Mucosa of gallbladder (tissue), 1 donor: ENCODE measurements at regions not wholly inside any gene's neighbourhood (a gene's known extent, or its start where the extent isn't known, plus 50 kb on each side); places are given as distances from the start of the nearest gene placed in this dataset.

ENCODE experiments used
- DNase-seq: peaks from one replicate; pipeline ENCODE4 v3.0.0-alpha.2; 2020; ENCODE audit warnings: low spot score
- donor health status: DM: no; HTN: no; CAD: no.

DNA sequence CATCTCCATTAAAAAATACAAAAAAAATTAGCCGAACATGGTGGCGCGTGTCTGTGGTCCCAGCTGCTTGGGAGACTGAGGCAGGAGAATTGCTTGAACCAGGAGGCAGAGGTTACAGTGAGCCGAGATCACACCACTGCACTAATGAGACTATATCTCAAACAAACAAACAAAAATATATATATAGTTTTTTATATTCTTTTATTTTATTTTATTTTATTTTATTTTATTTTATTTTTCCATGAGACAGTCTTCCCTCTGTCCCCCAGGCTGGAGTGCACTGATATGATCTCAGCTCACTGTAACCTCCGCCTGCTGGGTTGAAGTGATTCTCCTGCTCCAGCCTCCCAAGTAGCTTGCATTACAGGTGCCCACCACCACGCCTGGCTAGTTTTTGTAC, 79.5 kb downstream of the IRF2BPL start:
- DNase-seq, result no peak

DNA sequence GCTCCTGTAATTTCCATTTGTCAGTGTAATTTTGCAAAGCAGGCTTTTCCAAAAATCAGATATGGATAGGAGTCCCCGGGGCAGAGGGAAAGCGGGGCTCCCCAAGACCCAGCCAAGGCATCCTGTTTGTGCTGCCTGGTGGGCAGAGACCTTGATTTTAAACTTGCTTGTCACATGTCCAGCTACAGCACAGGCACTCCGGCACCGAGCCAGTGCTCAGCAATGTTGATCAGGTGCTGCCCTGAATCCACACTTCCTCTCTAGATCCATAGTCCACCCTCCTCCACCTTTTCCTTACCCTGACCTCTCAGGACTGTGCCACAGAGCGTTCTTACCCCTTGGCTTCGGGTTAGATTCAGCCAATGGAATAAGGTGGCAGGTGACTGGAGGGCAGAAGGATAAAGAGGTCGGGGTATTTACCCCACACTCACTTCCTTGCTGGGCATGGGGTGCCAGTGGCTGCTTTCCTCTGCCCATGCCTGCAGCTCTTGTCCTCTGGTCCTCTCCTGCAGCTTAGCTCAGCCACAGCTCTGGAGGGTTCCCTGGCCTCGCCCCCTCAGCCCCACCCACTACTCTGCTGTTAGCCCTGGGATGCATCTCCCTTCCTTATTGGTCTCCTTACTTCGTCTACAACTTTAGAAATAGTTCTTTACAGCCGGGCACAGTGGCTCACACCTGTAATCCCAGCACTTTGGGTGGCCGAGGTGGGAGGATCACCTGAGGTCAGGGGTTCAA, 80.1 kb downstream of the IRF2BPL start:
- DNase-seq, result peak; percentile 67

DNA sequence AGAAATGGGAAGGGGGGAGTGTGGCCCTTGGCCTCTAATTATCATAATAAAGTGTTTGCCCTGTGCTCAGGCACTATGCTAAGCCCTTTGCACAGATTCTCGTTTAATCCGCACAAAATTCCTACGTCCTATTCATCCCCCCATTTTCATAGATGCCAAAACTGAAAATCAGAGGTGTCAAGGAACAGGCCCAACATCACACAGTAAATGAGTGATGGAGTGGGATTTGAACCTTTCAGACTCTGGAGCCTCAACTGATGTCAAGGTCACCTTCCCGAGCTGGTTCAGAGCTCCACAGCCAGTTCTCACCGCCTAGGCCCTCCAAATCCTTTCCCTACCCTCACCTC, 80.7 kb downstream of the IRF2BPL start:
- DNase-seq, result no peak

DNA sequence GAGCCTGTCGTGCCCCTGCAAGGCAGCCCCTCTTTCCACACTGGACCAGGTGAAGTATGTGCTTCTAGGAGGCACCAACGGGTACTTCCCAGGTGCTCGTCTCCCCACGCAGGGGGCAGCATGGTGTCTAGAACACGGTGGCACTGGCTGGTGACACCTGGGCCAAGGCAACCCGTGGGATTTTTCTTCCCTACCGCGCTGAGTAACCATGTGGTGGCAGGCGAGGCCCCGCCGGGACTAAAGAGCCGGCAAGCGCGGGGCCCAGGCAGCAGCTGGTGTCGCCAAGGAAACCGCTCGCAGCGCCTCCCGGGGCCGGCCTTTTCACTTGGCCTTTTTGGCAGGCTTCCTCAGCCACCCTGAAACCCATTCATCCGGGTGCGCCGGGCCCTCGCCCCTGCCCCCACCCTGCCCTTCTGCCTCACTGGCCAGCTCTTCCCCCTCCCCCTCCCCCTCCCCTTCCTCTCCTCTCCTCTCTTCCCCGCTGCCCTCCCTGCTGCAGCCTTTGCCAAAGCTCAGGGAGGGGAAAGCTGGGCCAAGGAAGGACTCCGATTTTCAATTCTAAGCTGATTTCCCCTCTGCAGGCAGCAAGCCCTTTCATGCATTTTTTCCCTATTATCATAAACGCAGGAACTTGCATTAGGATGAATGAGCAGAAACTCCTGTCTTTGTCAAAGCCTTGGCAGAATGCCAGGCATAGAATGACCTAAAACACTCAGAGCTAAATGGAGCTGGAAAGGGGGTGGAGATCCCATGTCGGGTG, 81.2 kb downstream of the IRF2BPL start:
- DNase-seq, result peak; percentile 94

DNA sequence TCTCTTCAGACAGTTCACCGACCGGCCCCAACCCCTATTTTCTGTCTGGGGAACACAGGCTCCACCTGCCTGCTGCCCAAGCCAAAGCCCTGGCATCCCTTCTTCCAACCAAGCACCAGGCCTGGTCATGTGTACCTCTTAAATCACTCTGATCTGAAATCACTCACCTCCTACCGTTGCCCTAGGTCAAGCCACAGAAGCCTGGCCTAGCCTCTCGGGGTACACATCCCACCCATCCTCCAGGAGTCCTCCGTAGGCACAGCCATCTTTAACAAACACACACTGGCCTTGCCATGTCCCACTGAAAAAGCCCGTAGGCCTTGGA, 81.8 kb downstream of the IRF2BPL start:
- no peak for DNase-seq

DNA sequence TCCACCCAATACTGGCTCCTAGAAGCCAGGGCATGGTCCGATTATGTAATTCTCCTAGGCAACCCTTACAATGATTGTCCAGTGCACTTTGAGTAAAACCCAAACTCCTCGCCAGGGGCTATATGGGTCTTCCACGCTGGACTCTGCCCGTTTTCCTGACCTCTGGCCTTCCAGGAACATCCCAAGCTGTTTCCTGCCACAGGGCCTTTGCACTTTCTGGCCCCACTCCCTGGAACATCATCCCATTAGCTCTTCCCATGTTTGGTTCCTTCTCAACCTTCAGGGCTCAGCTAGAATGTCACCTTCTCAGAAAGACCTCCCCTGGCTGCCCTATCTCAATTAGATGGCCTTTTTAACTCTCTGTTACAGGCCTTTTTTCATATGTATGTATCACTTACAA, 85.4 kb downstream of the IRF2BPL start:
- DNase-seq, result no peak

DNA sequence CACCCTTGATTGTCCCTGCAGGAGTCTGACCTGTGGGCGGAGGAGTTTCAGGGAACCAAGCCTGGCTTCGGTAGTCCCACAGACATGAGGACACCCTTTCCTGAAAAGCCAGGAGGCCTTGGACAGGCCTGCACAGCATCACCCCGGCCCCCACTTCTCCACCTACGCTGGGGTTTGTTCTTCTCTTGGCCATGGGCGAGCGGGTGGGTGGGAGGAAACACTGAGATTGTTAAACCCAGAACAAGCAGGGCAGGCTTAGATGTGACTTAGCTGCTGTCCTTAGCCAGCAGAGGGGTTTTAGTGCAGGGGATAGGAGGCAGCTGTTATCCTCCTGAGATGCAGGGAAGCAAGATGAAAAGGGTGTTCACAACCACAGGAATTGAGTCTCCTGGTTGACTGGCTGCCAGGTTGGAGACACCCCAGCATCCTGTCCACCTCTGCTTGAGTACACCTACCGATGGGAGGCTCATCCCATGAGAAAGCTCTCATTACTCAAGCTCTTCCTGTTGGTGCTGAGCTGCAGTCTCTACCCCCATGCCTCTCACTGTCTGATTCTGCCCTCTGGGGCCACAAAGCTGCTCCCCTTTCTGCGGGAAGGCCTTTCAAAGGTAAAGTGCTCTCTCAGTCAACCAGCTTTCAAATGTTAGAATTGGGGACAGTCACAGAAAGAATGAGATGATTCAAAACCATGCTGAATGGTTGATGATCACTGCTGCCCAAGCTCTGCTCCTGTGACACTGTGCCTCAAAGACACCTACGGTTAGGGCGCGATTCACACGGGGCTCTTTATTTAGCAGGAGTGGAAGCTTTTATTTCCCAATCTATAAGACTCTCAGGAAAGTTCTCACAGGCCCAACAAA, 86.3 kb downstream of the IRF2BPL start:
- no peak for DNase-seq

DNA sequence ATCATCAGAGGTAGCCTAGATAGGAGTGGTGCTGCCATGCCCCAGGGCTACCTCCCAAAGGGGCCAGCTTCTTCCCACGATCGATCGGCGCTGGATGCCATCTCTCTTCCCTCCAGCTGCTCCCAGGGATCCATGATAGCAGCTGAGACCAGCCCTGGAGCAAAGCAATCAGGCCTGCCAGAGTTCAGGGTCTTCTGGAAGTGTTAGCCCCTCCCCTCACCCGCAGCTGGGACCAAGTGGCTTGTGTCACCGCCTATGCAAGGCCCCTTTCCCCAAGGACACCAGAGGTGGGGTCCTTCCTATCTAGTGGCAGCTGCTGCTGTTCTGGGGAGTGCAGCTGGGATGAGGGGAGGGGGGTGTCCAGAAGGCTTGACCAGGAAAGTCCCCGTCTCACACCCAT, 87.0 kb downstream of the IRF2BPL start:
- DNase-seq, result no peak

DNA sequence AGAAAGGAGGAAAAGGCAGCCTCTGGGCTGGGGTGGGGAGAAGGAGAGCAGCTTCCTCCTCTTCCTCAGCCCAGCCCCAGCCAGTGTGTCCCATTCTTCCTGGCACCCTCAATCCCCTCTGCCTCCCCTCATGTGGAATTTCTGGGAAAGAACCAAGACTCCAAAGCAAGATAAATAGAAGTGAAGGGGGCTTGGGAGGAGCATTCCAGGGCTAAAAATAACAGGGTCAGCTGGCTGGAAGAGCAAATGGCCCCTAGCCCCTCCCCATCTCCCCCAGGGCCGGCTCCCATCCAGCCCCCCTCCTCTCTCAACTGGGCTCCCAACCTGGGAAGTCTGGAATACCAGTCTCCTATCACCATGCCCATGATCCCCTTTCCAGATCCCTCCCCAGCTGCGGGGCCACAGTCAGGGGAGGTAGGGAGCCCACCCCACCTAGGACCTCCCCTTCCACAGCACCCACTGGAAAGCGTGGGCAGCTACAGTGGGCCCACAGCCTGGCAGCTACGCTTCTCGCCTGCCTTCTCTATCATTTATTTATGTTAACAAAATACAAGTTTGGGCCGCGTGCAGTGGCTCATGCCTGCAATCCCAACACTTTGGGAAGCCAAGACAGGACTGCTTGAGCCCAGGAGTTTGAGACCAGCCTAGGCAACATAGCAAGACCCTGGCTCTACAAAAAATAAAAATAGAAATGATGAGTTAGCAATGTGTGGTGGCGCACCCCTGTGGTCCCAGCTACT, 88.3 kb downstream of the IRF2BPL start:
- DNase-seq, result no peak

DNA sequence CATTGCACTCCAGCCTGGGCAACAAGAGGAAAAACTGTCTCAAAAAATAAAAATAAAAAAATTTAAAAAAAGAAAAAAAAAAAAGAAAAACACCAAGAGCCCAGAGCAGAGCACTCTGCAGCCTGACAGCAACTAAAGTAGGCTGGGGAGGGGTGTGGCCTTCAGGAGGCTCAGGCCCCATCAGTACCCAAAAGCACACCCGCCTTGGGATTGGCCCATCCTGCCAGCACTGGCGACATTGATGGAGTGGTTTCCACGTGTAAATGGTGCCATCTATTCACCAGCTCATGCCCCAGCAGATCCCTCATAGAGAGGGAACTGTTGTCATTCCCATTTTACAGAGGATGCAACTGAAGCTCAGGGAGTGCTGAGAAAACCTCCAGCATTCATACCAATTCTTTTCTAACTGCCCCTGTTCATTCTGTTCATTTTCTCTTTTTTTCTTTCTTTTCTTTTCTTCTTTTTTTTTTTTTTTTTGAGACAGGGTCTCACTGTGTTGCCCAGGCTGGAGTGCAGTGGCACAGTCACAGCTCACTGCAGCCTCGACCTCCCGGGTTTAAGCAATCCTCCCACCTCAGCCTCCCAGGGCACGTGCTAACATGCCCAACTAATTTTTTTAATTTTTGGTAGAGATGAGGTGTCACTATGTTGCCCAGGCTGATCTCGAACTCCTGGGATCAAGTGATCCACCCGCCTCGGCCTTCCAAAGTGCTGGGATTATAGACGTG, 89.3 kb downstream of the IRF2BPL start:
- DNase-seq, result no peak

DNA sequence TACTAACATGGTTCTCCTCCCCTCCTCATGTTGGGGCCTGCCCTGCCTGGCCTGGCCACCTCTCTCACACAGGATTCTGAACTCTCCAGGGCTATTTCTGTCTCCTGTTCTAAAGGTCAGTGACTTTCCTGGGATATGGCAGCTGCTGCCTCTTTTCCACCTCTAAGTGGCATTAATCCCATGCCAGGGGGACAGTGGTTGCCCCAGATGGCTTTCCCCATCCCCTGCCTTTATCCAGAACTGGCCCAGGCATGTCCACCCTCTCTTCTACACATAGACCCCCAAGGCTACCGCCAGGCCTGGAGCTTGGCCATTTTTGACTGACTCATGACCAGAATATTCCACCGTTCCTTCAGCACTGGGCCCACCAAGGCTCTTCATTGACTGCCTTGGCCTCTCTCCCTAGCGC, 90.4 kb downstream of the IRF2BPL start:
- DNase-seq, result no peak

DNA sequence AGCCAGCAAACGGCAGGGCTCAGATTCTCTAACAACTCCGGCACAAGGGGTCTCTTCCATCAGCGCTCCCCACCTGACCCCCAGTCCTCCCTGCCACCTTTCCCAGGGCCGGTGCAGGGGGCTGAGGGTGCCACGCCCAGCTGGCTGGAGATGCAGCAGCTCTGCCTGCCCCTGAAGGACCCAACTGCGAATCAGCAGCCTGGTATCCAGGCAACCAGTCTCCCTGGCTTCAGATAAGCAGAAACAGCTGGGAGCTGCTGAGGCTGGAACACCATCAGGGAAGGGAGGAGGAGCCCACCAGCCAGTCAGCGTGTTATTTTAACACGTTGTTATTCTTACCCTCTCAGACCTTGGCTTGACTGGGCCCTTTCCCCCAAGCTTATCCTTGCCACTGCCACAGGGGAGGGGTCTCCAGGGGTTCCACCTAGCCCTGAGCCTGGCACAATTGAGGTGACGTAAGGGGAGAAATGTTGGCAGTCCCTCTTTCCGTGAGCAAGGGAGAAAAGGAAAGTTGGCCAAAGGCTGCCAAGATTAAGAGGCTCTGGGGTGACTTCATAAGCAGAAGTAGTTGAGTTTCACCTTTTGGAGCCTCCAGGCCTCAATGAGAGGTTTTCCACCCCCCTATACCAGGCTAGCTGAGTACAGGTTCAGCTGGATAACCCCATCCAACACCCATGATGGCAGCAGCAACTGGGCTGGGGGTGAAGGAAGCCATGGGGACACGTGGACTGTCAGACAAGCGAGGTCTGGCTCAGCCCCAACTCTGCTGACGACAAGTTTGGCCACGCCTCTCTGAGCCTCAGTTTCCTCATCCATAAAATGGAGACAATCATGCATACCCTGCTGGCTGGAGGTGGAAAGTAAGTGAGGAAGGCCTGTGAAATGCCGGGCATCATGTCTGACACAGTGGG, 91.1 kb downstream of the IRF2BPL start:
- no peak for DNase-seq

DNA sequence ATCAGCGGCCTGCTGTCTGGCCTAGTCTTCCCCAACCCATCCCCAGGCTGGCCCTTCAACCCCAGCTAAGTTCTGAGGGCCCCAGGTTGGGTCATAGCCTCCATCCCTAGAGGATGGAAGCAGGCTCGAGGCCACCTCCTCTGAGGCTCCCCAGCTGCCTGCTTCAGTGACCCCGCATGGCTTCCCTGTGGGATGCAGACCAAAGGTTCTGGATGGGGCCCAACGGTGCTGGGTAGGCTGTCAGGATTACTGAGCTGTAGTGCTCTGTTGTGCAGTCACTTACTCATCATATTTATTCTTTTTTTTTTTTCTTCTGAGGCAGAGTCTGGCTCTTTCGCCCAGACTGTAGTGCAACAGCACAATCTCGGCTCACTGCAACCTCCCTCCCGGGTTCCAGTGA, 92.0 kb downstream of the IRF2BPL start:
- DNase-seq, result no peak

DNA sequence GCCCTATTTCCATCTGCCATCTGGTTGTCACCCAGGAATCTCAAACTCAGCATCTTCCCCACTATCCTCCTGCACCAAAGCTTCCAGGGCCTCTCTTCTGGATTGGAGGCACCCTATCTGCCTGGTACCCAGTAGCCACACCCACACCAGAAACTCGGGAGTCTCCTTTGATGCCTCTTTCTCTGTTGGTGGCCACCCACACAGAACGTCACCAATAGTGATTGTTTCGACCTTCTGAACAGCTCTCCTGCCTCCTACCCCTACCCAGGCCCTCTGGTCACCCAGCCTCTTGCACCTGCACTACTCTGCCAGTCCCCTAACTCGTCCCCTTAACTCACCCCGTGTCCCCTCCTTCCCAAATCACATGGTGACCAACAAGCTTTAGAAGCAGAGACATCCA, 95.0 kb downstream of the IRF2BPL start:
- DNase-seq, result no peak

DNA sequence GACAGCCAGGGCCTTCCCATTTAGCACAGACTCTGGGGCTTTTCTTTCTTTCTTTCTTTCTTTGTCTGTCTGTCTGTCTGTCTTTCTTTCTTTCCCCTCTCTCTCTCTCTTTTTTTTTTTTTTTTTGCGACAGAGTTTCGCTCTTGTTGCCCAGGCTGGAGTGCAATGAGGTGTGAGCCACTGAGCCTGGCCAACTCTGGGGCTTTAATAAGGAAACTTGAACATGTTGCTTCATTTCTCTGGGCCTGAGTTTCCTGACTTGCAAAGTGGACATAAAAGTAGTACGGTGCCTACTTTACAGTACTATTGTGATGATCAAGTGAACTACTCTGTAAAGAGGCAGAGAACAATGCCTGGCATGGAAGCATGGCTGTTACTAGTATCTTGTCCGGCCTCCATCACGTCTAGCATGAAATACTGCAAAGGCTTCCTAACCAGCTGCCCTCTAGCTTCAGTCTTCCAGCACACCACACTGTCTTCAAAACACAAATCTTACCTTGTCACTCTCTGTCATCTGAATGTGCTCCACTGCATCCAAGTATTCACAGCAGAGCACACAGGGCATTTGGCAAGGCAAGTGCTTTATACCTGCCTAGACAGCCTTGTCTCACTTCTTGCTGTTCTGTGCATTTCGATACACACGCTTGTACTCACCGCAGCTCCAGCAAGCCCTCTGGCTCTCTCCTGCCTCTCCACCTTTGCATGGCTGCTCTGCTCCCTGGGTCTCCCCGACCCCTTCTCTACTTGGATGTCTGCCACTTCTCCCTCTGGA, 96.7 kb downstream of the IRF2BPL start:
- no peak for DNase-seq

DNA sequence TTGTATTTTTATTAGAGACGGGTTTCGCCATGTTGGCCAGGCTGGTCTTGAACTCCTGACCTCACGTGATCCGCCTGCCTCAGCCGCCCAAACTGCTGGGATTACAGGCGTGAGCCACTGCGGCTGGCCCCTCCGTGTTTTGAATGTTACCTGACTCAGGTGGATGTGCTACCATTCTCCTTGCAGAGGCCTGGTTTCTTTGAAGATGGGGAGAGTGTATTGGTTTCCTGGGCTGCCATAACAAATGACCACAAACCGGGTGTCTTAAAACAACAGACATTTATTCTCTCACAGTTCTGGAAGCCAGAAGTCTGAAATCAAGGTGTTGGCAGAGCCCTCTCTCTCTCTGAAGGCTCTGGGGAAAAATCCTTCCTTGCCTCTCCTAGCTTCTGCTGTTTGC, 98.0 kb downstream of the IRF2BPL start:
- no peak for DNase-seq

DNA sequence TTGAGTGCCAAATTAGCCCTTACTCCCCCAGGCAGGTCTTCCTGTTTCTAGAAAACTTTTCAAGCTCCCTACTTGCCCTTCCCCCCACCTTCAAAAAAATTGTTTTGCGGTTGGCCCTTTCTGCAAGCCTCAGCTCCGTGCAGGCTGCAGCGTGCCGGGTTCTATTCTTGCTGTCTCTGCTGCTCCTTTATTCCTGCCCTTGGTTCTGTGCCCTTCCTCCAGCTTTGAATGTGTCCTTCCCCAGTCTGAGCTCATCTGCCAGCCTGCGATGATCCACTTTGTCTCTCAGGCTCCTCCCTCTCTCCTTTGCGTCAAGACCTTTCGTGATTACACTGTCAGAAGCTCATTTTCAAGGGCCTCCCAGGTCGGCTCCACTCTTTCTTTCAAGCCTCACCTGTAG, 98.6 kb downstream of the IRF2BPL start:
- DNase-seq, result no peak

DNA sequence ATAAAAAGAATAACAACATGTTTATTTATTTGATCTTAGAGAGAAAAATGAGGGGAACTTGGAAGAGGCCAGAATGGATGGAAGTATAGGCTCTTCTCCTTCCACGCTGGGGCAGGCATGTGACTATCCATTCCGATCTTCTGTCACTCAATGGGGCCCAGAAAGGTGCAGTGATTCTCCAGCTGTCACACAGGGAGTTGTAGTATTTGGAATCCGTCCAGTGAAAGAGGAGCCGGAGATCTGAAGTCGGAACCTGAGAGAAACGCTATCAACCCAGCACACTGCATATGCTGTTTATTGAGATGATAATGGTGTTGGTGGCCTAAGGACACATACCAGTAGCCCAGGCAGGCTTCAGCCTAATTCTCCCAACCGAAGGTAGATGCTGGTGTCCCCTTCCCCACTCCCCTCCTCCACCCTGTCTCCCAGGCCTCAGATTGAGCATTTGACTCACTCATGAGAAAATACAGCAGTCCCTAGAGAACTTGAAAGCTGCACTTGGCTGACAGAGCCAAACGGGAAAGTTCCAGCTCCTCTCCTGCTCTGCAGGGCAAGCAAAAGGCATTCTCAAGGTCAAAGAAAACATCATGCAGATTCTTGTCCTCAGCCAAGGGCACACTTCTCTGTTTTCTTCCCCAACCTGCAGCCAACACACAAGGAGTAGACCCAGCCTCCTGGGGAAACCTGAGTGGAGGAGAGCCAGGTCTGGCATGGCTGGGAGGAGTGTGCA, 100.4 kb downstream of the IRF2BPL start:
- no peak for DNase-seq
